HG02571 (cell line): ENCODE measurements at regions not wholly inside any gene's neighbourhood (a gene's known extent, or its start where the extent isn't known, plus 50 kb on each side); places are given as distances from the start of the nearest gene placed in this dataset.

Source experiments
- ATAC-seq: cut with Tn5 transposase; IDR thresholded peaks from one replicate; pipeline ENCODE4 v1.9.1; 2021; ENCODE audit warnings: mild to moderate bottlenecking, moderate library complexity; ENCODE audit not compliant: unreplicated experiment

DNA sequence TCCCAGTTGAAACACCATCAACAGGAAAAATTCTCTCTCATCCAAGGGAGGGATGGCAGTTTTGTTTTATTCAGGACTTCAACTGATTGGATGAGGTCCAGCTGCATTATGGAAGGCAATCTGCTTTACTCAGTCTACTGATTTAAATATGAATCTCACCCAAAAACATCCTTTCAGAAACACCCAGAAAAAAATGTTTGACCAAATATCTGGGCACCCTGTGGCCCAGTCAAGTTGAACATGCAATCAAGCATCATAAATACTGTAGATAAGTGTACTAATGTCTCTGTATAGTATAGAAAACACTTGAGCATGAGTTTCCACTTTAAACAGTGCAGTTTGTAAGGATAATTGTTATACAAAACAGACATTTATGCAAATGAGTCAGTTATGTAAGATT lies 753.2 kb downstream of the ARAP2 start:
- no peak for ATAC-seq

DNA sequence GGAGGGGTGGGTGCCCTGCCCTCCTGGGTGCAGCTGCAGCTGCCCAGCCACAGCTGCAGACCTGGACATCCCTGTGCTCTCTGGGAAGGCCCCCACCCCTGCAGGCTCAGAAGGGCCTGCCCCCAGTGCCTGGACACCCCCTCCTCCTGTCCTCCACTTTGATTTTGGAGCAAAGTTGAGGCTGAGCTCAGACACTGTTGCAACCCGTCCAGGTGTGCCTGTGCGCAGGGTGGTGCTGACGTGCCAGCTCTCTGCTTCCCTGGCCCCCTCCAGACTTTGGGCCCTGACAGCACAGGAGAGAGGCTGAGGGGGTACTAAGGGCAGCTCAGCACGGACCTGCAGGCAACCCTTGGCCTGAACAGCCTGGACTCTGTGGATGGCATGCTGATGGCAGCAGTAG lies 750.3 kb downstream of the ARAP2 start:
- ATAC-seq: no peak

DNA sequence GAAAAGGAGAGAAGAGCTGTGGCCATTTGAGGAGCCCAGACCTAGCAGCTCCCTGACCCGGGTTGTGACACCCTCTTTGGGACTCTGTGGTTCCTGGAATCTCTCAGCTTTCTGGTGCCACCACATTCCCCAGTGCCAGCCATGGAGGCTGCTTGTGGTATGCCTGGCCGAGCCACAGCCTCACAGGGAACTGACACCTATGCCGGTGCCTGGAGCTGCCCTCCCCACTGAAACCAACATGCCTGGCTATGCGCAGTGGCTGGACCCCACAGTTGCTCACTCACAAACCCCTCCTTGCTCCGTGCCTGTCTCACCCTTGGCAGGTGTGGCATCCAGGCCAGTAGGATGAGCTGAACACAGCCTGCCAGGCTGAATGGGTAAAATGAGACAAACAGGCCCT lies 749.4 kb downstream of the ARAP2 start:
- no peak for ATAC-seq

DNA sequence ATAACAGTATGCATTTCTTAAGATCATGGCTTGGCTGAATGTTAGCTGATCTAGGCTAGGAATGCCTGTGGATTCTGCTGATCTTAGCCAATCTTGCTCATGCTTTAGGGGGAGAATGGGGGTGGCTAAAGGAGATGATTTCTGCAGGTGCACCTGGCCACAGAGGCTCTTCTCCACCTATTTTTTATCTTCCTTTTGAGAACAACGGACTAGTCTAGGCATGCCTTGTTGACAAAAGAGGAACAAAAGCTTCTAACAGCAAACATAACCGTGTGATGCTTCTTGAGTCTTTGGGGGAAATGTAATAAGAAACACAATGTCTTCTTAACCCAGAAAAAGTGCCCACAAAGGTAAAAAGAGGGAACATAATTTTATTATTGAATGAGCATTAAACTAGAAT lies 743.5 kb downstream of the ARAP2 start:
- no peak for ATAC-seq

DNA sequence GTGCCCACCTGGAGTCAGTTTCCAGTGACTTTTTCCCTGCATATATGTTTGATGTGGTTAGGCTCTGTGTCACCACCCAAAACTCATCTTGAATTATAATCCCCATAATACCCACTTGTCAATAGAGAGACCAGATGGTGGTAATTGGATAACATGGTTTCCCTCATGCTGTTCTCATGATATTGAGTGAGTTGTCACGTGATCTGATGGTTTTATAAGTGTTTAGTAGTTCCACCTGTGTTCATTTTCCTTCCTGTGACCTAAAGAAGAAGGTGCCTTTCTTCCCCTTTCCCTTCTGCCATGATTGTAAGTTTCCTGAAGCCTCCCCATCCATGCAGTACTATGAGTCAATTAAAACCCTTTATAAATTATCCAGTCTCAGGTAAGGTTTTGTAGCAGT lies 740.9 kb downstream of the ARAP2 start:
- ATAC-seq: no peak

GRCh38 chr4:35506161-35506560 lies 738.2 kb downstream of the ARAP2 start:
- no peak for ATAC-seq

DNA sequence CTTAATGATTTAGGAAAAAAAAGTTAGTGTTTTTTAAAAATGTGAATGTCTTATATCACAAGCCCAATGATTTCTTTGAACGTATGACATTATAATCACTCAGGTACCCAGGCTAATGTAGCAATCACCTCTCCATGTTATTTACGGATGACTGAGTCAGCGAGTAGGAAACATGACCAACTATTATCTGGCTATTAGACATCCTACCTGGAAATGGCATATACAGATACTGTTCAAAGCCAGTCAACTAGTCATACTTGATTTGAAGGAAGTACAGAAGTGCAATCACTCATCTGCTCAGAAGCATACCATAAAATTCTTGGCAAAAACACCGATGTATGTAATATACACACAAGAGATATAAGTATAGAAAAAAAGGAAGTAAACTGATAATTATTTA lies 732.5 kb downstream of the ARAP2 start:
- ATAC-seq: no peak

- no peak for ATAC-seq
These were observed 728.2 kb downstream of the ARAP2 start for GRCh38 chr4:35516102-35516501.

- ATAC-seq: no peak
These were observed 724.3 kb downstream of the ARAP2 start for GRCh38 chr4:35520059-35520458.

- ATAC-seq: no peak
These were observed 722.6 kb downstream of the ARAP2 start for GRCh38 chr4:35521682-35522081.

GRCh38 chr4:35525192-35525978 lies 718.9 kb downstream of the ARAP2 start:
- ATAC-seq: no peak

- ATAC-seq: no peak
These were observed 717.9 kb downstream of the ARAP2 start for GRCh38 chr4:35526456-35526855.

- no peak for ATAC-seq
These were observed 709.4 kb downstream of the ARAP2 start for GRCh38 chr4:35534962-35535361.

GRCh38 chr4:35538807-35539206 lies 705.5 kb downstream of the ARAP2 start:
- ATAC-seq: no peak

- no peak for ATAC-seq
These were observed 704.8 kb downstream of the ARAP2 start for GRCh38 chr4:35539404-35540055.

- ATAC-seq: no peak
These were observed 703.0 kb downstream of the ARAP2 start for GRCh38 chr4:35541146-35541887.

GRCh38 chr4:35541888-35542213 lies 702.5 kb downstream of the ARAP2 start:
- ATAC-seq: no peak

GRCh38 chr4:35548921-35549320 lies 695.4 kb downstream of the ARAP2 start:
- no peak for ATAC-seq

GRCh38 chr4:35556387-35556786 lies 687.9 kb downstream of the ARAP2 start:
- no peak for ATAC-seq

DNA sequence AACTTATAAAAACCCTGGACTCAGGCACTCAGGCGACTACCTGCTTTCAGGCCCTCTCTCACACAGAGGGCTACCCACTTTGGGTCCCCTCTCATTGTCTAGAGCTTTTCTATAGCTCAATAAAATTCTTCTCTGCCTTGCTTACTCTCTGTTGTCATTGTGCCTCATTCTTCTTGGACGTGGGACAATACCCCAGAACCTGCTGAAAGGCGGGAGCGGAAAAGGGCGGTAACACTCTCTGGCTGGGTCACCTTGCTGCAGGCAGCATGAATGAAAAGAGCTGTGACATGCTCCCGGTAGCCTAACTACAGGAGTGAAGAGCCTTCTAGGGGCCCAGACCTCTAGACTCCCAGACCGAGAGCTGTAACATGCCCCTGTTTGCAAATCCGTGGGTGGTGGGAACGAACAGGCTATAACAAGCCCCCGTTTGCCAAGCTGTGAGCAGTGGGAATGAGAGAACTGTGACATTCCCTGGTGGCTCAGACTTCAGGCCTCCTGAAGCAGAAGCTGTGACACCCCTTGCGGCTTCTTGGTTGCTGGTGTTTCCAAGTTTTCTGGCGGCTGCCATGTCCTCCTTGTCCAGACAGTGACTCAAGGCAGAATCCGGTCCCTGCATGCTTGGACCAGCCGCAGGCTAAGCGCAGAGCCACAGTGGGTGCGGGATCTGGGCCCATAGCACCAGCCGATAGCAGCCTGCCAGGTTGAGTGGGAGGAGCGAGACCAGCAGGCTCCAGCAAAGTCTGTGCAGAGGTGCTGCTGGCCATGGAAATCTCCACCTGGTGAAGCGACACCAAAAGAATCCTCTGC lies 684.6 kb downstream of the ARAP2 start:
- no peak for ATAC-seq

DNA sequence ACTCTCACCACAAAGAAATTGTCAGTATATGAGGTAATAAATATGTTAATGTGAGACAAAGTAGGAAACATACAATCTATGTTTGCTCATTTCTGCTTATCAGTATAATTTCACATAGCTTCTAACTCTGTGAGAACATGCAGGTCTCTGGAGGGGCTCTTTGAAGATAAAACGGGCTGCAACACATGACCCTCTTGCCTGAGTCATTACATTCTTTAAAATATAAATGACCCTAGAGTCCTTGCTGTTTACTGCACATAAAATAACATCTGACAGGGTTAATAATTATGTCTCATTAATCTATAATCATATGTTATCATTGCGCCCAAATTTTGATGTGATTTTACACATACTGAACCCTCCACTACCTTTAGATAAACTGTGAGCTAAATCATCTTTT lies 681.5 kb downstream of the ARAP2 start:
- no peak for ATAC-seq
